LNCaP clone FGC (cell line): ENCODE measurements at regions not wholly inside any gene's neighbourhood (a gene's known extent, or its start where the extent isn't known, plus 50 kb on each side); places are given as distances from the start of the nearest gene placed in this dataset.
"Not testable (repeated sequence)": the region's sequence is repeated elsewhere in the genome, so short reads cannot be mapped to it uniquely, and the experiment has no call there.

Experiments used
- DNase-seq: peaks from one replicate; pipeline ENCODE4 v3.0.0-alpha.2; 2011; ENCODE audit warnings: low read depth
- H3K4me3 ChIP-seq: 2 replicates; pipeline ENCODE4 v1.5.1; 2011; ENCODE audit warnings: mild to moderate bottlenecking, low read depth, low read length, control low read depth
- CTCF ChIP-seq: IDR thresholded peaks from 2 replicates; pipeline ENCODE4 v1.5.1; 2012; ENCODE audit warnings: mild to moderate bottlenecking; ENCODE audit not compliant: control insufficient read depth, insufficient read depth; ENCODE audit errors: extremely low read depth

GRCh38 chr9:27801545-27801944 is 228.3 kb upstream of the C9orf72 start:
- DNase-seq: no peak
- H3K4me3 ChIP-seq: no peak overlapping the region
- no peak for TF ChIP-seq CTCF

- no peak for DNase-seq
- TF ChIP-seq CTCF: no peak
- H3K4me3 ChIP-seq: no peak overlapping the region
Measured at GRCh38 chr9:27802418-27802817, 229.1 kb upstream of the C9orf72 start.

GRCh38 chr9:27808864-27809263 is 235.6 kb upstream of the C9orf72 start:
- no peak for TF ChIP-seq CTCF
- no peak overlapping the region for H3K4me3 ChIP-seq
- no peak for DNase-seq

- DNase-seq: no peak
- TF ChIP-seq CTCF: no peak
Measured at GRCh38 chr9:27817747-27818146, 244.5 kb upstream of the C9orf72 start.

GRCh38 chr9:27818348-27818747 is 245.1 kb upstream of the C9orf72 start:
- H3K4me3 ChIP-seq: no peak overlapping the region
- no peak for TF ChIP-seq CTCF
- no peak for DNase-seq

More at GRCh38 chr9:27817747-27818146, 244.5 kb upstream of the C9orf72 start:
- H3K4me3 ChIP-seq: no peak overlapping the region

GRCh38 chr9:27828908-27829307 is 255.6 kb upstream of the C9orf72 start:
- no peak for DNase-seq
- no peak overlapping the region for H3K4me3 ChIP-seq
- TF ChIP-seq CTCF: no peak

GRCh38 chr9:27829621-27830020 is 256.3 kb upstream of the C9orf72 start:
- H3K4me3 ChIP-seq: no peak overlapping the region
- TF ChIP-seq CTCF: no peak
- no peak for DNase-seq

- not testable (repeated sequence) for DNase-seq, H3K4me3 ChIP-seq
Measured at GRCh38 chr9:27832108-27832507, 258.8 kb upstream of the C9orf72 start.
